ENCODE measurements at regions not wholly inside any gene's neighbourhood (a gene's known extent, or its start where the extent isn't known, plus 50 kb on each side); places are given as distances from the start of the nearest gene placed in this dataset.
"Not testable (repeated sequence)": the region's sequence is repeated elsewhere in the genome, so short reads cannot be mapped to it uniquely, and the experiment has no call there.

DNA sequence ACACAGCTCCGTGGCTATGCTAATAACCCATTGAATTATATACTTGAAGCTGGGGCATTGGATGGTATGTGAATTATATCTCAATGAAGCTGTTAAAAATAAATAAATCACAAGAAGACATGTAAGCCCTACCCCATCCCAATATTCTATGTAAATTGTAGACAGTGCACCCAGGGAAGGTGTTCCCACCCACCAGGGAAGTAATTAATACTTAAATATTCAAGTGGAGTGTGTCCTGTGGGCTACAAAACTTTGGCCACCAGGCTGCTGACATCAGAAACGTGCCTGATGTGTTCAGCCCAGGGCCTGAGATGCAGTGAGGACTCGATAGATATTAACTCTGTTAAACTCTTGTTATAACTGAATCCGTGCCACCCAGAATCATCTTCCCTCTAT lies 240.4 kb upstream of the RREB1 start:
- no peak for DNase-seq (ENCODE audit: low read depth in 2 of 2)

DNA sequence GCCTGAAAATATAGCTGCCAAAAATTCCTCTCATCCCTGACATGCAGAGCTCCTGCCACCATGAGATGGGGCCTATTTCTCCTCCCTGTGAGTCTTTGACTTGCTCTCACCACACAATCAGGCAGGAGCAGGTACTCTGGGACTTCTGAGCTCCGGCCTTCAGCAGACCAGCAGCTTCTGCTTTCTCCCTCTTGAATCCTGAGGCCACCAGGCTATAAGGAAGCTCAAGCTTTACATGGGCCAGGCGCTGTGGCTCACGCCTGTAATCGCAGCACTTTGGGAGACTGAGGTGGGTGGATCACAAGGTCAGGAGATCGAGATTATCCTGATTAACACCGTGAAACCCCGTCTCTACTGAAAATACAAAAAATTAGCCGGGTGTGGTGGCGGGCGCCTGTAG lies 238.7 kb upstream of the RREB1 start:
- no peak for DNase-seq (ENCODE audit: low read depth in 2 of 2)

DNA sequence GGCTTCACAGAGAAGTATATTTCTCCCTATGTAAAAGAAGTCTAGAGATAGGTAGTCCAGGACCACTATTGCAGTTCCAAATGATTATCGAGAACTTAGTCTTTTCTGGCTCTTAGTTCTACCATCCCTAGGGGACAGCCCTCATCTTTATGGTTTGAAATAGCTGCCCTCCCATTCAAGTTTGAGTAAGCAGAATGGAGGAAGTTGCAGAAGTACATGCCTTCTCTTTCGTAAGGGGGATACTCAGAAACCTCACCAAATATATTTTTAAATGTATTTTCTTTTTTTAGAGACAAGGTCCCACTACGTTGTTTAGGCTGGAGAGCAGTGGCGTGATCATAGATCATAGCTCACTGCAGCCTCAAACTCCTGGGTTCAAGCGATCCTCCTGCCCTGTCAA lies 236.8 kb upstream of the RREB1 start:
- no peak for DNase-seq (ENCODE audit: low read depth in 2 of 2)

DNA sequence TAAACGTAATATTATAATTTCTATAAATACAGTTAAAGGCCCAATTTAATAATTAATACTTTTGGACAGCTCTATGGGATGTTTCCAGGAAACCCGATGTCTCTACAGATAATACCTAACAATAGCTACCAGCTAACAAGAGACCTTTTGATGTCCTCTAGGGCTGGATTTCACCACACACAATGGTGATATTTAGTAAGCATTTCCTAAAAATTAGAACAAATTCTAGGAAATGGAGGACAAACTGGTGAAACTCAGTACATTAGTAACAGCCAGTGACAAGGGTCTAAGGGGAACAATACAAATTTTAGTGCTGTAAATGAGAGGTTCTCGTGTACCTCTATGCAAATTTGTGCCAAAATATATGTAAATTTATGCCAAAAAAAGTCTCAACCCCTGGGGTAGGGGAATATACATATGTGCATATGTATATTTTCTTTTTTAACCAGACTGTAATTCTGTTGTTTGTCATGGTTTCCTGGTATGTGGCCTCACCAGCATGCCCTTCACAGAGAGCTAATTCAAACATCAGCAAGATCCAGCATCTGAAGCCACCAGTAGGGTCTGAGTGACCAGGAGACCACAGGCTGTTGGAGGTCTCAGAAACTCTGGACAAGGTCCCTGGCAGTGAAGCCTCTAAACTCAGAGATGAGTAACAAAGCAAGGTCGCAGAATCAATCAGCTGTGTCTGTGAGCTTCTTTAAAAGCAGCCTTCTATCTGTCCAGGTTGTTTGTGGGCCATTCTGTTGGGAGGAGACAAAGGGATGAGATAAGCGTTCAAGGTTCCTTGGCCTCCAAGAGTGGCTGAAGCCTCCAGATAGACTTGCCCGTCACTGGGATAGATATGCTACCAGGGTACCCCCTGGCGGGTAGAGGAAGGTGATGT lies 235.1 kb upstream of the RREB1 start:
- no peak for DNase-seq (ENCODE audit: low read depth in 2 of 2)

DNA sequence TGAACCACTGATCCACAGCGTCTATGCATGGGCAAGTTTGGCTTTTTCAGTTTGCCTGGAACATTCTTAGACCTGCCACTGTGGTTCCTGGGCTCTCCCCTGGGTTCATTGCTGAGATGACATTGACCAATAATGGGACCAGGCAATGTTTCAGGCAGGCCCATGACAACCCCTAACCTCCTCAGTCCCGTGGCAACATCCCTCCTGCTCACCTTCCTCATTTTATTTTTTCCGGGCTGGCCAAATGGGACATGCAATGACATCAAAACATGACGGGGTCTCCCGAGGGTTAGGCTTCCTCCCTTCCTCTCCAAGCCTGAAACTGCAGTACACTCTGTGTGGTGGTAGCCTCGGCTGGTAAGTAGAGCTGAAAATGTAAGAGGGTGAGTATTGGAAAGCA lies 234.0 kb upstream of the RREB1 start:
- DNase-seq (ENCODE audit: low read depth in 2 of 2) = no peak

DNA sequence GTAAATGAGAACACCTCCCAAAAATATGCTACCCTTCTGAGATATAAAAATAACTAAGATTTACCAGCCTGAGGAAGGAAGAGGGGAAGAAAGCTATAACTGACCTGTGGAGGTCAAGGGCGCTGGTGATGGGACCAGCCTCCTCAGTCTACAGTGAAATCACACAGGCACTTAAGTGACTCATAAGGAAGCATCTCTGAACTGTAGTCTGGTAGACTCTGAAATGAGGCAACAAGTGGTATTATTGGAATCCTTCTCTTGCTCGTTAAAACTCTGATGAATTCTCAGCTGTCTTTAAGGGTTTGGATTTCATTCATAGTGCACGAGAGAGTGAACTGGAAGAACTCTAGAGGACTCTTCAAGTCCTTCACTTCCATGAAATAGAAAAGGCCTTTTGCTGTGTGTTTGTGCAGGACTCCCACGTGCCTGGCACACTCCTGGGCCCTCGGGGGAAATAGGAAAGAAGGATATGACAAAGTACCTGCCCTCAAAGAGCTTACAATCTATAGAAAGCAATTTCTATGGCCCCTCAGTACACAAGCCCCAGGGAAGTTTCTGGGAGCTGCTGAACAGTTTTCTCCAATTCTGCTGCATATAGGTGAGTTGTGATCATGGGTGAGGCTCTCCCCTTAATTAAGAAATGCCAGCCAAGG lies 231.8 kb upstream of the RREB1 start:
- no peak for DNase-seq (ENCODE audit: low read depth in 2 of 2)

DNA sequence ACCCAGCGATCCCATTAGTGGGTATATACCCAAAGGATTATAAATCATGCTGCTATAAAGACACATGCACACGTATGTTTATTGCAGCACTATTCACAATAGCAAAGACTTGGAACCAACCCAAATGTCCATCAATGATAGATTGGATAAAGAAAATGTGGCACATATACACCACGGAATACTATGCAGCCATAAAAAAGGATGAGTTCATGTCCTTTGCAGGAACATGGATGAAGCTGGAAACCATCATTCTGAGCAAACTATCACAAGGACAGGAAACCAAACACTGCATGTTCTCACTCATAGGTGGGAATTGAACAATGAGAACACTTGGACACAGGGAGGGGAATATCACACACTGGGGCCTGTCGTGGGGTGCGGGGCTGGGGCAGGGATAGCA lies 230.0 kb upstream of the RREB1 start:
- DNase-seq (ENCODE audit: low read depth in 2 of 2) = not testable (repeated sequence)

DNA sequence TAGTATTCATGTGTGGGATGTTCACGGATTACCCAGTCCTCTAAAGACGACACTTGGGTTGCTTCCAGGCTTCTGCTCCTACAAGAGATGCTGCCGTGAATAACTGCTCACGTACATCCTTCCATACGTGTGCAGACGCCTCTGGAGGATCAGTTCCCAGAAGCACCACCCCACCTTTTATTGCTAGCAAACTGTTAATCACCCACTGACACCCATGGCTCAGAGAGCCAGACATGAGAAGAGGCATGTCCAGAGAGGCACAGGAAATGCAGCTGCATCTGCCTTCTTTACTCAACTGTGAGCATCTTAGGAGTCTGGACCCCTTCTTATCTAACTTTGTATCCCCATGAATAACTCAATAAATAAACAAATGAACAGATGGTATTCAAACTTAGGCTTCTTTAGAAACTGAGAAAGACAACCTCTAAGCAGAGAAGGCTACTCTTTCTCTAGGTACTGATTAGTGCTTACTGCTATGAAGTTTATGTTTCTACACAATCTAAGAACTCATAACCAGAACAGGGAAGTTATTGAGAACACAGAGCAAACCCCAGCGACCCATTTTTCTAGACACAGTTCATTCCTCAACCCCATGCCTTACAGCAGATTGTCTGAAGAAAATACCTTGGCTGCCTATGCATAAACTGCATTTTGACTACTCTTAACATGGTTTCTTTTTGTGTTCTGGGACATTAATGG lies 228.7 kb upstream of the RREB1 start:
- no peak for DNase-seq (ENCODE audit: low read depth in 2 of 2)

DNA sequence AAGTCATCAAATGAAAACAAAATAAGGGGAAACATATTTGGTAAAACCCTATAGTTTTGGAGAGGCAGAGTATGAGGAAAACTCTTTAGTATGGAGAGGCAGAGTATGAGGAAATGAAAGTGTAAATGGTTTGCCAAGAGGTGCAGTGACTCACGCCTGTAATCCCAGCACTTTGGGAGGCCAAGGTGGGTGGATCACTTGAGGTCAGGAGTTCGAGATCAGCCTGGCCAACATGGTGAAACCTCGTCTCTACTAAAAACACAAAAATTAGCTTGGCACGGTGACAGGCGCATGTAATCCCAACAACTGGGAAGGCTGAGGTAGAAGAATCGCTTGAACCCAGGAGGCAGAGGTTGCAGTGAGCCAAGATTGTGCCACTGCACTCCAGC lies 228.2 kb upstream of the RREB1 start:
- DNase-seq (ENCODE audit: low read depth in 2 of 2) = not testable (repeated sequence)

DNA sequence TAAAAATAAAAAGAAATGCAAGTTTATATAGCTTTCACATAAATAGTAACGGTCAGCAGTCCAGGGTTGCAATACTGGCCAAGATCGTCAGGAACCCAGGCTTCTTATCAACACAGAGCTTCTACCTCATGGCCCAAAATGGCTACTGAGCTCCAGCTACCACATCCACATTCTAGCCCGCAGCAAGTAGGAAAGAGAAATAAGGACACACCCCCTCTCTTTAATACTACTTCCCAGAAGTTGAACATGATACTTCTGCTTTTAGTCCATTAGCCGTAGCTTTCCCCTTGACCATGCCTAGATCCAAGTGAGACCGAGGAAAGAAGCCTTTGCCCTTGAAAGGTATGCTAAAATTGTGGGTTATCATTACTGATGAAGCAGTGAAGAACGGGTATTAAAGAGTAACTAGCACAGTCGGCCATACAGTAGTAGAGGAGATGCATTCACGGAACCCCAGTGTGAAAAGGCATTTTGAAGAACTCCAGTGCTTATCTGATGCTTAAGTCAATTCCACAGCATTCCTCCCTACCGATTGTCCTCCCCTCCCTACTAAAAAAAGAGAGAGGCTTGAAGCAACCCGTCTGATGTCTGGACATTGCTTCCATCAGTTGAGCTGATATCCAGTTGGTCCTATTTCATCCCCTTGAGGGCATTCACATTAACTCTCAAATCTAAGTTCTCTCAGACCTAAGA lies 226.9 kb upstream of the RREB1 start:
- no peak for DNase-seq (ENCODE audit: low read depth in 2 of 2)

DNA sequence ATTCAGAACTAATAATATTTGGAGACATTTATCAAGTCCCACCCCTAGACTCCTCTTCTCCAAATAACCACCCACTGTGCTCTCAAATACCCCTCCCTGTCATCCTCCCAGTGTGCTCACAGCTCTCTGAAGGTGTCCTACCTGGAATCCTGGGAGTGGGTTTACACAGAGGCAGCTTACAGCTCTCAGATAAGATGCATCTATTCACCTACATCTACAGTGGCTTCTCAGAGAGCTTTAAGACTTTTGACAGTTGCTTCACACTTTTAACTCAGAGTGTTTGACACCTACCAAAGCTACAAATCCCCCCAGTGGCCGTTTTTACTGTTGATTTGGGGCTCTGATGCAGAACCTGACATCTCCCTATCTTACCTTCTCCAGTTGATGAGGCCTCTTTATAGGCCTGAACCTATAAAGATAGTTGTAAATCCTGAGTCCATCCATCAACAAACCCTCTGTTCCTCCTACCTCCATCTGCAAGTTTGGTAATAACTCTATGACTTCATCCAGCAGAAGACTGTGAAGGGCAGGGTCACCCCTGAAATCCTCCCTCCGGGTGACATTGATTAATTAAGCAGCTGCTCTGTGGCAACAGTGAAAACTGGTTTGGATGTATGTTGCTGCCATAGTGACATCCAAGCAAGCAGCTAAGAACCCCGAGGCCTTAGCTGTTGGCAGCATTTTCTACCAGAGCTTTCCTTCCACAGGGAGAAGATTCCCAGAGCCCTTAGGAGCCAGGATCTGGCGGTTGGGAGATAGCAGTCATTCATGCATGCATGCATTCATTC lies 226.1 kb upstream of the RREB1 start:
- DNase-seq (ENCODE audit: low read depth in 2 of 2) = no peak

DNA sequence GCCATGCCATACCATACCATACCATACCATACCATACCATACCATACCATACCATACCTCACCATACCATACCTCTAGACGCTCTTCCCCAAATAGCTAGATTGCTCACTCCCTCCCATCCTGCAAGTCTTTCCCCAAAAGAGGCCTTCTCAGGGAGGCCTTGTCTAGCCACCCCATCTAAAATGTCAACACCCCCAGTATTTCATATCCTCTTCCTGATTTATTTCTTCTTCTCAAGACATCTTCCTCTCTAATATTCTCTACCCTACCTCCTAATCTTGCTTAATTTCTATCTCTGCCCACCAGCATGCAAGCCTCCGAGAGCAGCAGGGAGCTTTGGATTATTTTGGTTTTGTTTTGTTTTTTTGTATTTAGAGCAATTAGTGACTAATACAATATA lies 225.2 kb upstream of the RREB1 start:
- DNase-seq (ENCODE audit: low read depth in 2 of 2) = no peak

DNA sequence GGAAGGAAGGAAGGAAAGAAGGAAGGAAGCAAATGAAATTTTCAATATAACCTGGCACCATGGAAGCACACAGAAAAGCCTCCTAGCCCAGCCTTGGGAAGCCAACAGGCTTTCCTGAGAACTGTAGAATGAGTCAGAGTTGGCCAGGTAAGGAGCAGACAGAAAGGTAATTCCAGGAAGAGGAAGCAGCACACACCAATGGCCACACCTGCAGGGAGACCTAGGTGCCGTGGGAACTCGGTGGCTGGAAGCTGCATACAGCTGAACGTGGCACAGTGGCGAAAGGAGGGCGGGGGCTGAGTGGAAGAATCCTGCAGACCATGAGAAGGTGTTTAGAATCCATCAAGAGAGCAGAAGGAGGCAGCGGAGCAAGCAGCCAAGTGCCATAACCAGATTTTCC lies 224.8 kb upstream of the RREB1 start:
- no peak for DNase-seq (ENCODE audit: low read depth in 2 of 2)

DNA sequence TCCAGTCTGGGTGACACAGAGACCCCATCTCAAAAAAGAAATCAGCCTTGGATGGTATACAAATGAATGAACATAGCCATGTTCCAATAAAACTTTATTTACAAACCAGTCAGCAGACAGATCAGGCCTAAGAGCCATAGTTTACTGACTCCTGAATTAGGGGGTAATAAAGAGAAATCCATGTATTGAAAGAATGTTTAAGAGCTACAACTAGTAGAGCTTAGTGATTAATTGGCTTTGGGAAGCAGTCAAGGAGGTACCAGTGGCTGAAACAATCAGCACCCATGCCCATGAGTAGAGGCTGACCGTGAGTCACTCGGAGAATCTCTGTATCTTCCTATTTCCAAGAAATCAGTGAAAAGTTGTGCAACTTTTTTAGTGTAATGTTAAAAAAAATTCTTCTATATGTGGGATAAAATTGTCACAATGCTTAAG lies 223.6 kb upstream of the RREB1 start:
- no peak for DNase-seq (ENCODE audit: low read depth in 2 of 2)

DNA sequence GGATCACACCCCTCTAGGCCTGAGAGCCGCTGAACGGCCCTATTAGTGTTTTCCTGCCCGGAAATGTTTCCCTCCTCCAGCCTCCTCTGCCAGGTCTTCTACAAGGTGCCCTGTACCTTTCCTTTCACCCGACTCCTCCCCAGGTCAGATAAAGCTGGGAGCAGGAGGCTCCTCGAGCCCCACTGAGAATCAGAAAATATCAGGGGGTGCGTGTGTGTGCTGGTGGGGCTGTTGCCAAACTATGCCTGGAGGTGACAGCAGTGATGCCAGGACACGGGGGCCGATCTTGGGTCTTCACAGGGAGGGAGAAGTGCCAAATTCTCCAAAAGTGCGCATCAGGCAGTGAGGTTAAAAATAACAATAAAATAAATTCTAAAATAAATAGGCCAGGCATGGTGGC lies 222.8 kb upstream of the RREB1 start:
- DNase-seq (ENCODE audit: low read depth in 2 of 2) = no peak

DNA sequence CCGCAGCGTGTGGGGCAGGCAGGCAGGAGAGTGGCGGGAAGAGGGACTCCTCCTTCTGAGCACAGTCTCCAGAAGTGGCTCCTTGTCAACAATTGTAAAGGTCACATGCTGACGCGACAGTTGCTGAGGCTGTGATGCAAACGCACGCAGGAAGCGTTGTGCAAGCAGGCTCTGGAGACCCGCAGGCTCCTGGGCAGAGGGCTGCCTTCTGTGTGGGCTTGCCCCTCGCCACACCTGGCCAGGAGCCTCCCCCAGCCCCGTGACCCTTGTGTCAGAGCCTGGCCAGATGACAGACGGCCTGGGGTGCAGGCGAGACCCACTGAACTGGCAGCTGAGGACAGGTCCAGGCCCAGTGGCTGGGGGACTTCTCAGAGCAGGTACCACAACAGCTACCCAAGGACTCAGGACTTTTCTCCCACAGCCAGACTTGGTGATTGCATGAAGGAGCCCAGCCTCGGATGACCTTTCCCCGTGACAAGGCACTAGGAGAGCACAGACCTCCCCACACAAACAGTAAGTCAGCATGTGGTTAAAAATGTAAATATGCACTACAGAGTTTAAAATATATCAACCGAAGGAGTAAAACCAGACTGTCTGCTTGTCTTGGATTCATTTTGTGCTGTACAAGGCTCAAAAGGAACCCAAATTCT lies 222.1 kb upstream of the RREB1 start:
- DNase-seq (ENCODE audit: low read depth in 2 of 2) = no peak

DNA sequence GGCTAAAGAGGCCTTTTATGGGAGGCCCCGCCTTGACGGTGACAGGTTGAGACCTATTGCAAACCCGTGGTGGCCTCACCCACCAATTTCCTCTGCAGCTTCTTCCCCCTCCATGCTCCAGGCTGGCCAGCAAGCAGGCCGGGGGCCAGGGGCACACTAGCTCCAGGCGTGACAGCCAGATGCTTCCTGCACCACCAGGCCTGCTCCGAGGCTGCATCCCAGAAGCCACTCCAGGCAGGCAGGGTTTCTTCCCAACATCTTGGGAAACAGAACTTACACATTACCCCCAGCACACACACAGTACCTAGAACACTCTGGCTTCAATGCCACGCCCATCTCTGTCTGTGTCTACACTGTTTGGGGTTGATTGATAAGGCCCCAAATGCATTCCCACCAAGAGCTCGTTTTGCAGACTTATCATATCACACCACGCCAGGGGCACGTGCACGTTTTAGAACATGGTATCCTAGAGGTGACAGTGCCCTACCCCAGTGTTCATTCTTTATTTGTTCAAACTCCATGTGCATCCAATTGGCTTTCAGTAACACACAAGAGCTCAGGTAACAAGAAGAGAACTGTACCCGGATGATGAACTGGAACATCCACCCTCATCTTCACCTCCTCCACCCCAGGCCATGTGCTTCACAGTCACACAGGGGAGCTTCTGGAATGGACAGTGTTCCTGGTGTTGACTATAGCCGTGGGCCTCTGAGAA lies 221.4 kb upstream of the RREB1 start:
- DNase-seq (ENCODE audit: low read depth in 2 of 2) = no peak

DNA sequence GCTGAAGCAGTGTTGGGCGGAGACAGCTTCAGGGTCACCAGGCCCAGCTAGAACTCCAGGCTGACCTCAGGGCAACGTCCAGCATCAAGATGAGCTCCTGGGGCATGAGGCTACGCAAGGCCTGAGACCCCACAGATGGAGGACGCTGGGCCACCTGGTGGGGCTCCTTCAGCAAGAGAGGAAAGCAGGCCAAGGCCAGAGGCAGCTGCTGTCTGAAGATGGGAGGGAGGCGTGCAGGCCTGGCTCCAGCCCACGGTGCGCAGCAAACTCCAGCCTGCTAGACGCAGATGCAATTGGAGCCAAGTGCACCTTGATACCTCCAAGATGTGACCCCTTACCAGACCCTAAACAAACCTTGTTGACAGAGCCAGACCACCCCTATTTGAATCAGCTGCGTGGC lies 220.9 kb upstream of the RREB1 start:
- no peak for DNase-seq (ENCODE audit: low read depth in 2 of 2)

DNA sequence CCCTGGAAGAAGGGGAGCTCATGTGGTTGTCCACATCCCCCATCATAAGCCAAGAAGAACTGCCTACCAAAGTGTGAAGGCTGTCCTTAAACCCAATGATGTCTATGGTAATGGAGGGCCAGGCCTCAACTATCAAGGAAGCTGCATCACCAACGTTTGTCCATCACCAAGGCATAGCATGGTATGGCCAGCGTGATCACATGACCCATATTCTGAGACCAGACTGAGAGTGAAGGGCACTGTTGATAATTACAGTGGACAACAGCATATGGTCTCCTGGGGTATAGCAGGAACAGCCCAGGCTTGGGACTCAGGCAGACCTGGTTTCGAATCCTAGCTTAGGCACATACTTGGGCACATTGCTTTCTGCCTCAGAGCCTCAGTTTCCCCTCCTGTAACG lies 218.2 kb upstream of the RREB1 start:
- no peak for DNase-seq (ENCODE audit: low read depth in 2 of 2)

DNA sequence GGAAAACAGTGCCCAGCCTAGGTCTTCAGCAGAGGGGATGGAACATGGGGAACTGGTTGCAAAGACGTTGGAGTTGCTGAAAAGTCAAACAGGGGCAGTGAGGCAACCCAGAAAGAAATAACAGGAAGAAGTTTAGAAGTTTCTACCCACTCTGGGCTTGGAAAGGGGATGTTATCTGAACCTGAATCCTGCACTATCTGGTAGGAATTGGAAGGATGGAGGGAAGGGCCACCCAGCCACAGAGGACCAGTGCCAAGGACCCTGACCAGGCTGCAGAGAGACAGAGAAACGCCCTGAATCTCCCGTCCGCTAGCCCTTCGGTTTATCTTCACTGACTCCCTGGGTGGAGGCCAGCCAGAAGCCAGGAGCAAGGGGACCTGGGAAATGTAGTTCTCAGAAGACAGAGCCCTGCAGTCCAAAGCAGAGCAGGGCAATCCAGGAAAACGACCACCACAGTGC lies 217.3 kb upstream of the RREB1 start:
- DNase-seq (ENCODE audit: low read depth in 2 of 2) = no peak

All from stimulated activated CD4-positive, alpha-beta T cell treated with anti-CD3 and anti-CD28 coated beads, Interleukin-15, amount 100 ng/mL, for 48 hours (primary cell).